ENCODE measurements at regions not wholly inside any gene's neighbourhood (a gene's known extent, or its start where the extent isn't known, plus 50 kb on each side); places are given as distances from the start of the nearest gene placed in this dataset.

- H3K9me3 ChIP-seq (ENCODE audit: insufficient read depth, low read length) = no peaks in the 10 kb centered on the region
These were observed 824.5 kb upstream of the DIAPH2 start for GRCh38 chrX:95860127-95860526.

GRCh38 chrX:95875661-95876060 lies 809.0 kb upstream of the DIAPH2 start:
- Histone ChIP-seq H3K4me3 (ENCODE audit: insufficient read length, low read depth) (no peak overlapping the region), H3K36me3 (ENCODE audit: insufficient read depth, insufficient read length, low read length) (no peaks in the 10 kb centered on the region), H3K9ac (ENCODE audit: insufficient read length, low read depth) (no peak overlapping the region), H3K9me3 (ENCODE audit: insufficient read depth, low read length) (no peaks in the 10 kb centered on the region), H3K4me1 (ENCODE audit: insufficient read depth, insufficient read length) (no peaks in the 10 kb centered on the region), H3K27me3 (ENCODE audit: insufficient read depth, insufficient read length) (no peaks in the 10 kb centered on the region)
- TF ChIP-seq YY1 (IDR thresholded peaks at IDR 0.05; ENCODE audit: insufficient read depth, insufficient read length) (no peak), ZNF274 (IDR thresholded peaks at IDR 0.05; ENCODE audit: low read depth, low read length) (no peak), SUZ12 (IDR thresholded peaks at IDR 0.05; ENCODE audit: extremely low read depth, insufficient read depth, insufficient read length) (no peak)
- DNase-seq (ENCODE audit: low read depth, low spot score) = no peak

More at GRCh38 chrX:95860127-95860526, 824.5 kb upstream of the DIAPH2 start:
- no peaks in the 10 kb centered on the region for H3K27me3 ChIP-seq (ENCODE audit: insufficient read depth, insufficient read length)
- H3K36me3 ChIP-seq (ENCODE audit: insufficient read depth, insufficient read length, low read length) = no peaks in the 10 kb centered on the region
- no peaks in the 10 kb centered on the region for H3K4me1 ChIP-seq (ENCODE audit: insufficient read depth, insufficient read length)
- H3K4me3 ChIP-seq (ENCODE audit: insufficient read length, low read depth) = no peak overlapping the region
- DNase-seq (ENCODE audit: low read depth, low spot score) = no peak
- TF ChIP-seq YY1 (IDR thresholded peaks at IDR 0.05; ENCODE audit: insufficient read depth, insufficient read length) (no peak), ZNF274 (IDR thresholded peaks at IDR 0.05; ENCODE audit: low read depth, low read length) (no peak)
- H3K9ac ChIP-seq (ENCODE audit: insufficient read length, low read depth) = no peak overlapping the region

- Histone ChIP-seq H3K27me3 (ENCODE audit: insufficient read depth, insufficient read length) (no peaks in the 10 kb centered on the region), H3K4me3 (ENCODE audit: insufficient read length, low read depth) (no peak overlapping the region), H3K36me3 (ENCODE audit: insufficient read depth, insufficient read length, low read length) (no peaks in the 10 kb centered on the region), H3K4me1 (ENCODE audit: insufficient read depth, insufficient read length) (no peaks in the 10 kb centered on the region), H3K9ac (ENCODE audit: insufficient read length, low read depth) (no peak overlapping the region), H3K9me3 (ENCODE audit: insufficient read depth, low read length) (no peaks in the 10 kb centered on the region)
- DNase-seq (ENCODE audit: low read depth, low spot score) = no peak
- TF ChIP-seq YY1 (IDR thresholded peaks at IDR 0.05; ENCODE audit: insufficient read depth, insufficient read length) (no peak), ZNF274 (IDR thresholded peaks at IDR 0.05; ENCODE audit: low read depth, low read length) (no peak), SUZ12 (IDR thresholded peaks at IDR 0.05; ENCODE audit: extremely low read depth, insufficient read depth, insufficient read length) (no peak)
These were observed 805.8 kb upstream of the DIAPH2 start for GRCh38 chrX:95878874-95879273.

- no peaks in the 10 kb centered on the region for H3K27me3 ChIP-seq (ENCODE audit: insufficient read depth, insufficient read length)
- H3K4me3 ChIP-seq (ENCODE audit: insufficient read length, low read depth) = no peak overlapping the region
- no peaks in the 10 kb centered on the region for H3K36me3 ChIP-seq (ENCODE audit: insufficient read depth, insufficient read length, low read length)
- DNase-seq (ENCODE audit: low read depth, low spot score) = no peak
- no peak overlapping the region for H3K9ac ChIP-seq (ENCODE audit: insufficient read length, low read depth)
- H3K4me1 ChIP-seq (ENCODE audit: insufficient read depth, insufficient read length) = no peaks in the 10 kb centered on the region
- H3K9me3 ChIP-seq (ENCODE audit: insufficient read depth, low read length) = no peaks in the 10 kb centered on the region
- no peak for TF ChIP-seq SUZ12 (IDR thresholded peaks at IDR 0.05; ENCODE audit: extremely low read depth, insufficient read depth, insufficient read length)
- no peak for TF ChIP-seq ZNF274 (IDR thresholded peaks at IDR 0.05; ENCODE audit: low read depth, low read length)
- no peak for TF ChIP-seq YY1 (IDR thresholded peaks at IDR 0.05; ENCODE audit: insufficient read depth, insufficient read length)
These were observed 800.5 kb upstream of the DIAPH2 start for GRCh38 chrX:95884186-95884585.

GRCh38 chrX:95885074-95885473 lies 799.6 kb upstream of the DIAPH2 start:
- DNase-seq (ENCODE audit: low read depth, low spot score) = no peak
- Histone ChIP-seq H3K27me3 (ENCODE audit: insufficient read depth, insufficient read length) (no peaks in the 10 kb centered on the region), H3K4me3 (ENCODE audit: insufficient read length, low read depth) (no peak overlapping the region), H3K9me3 (ENCODE audit: insufficient read depth, low read length) (no peaks in the 10 kb centered on the region), H3K9ac (ENCODE audit: insufficient read length, low read depth) (no peak overlapping the region), H3K4me1 (ENCODE audit: insufficient read depth, insufficient read length) (no peaks in the 10 kb centered on the region), H3K36me3 (ENCODE audit: insufficient read depth, insufficient read length, low read length) (no peaks in the 10 kb centered on the region)
- no peak for TF ChIP-seq YY1 (IDR thresholded peaks at IDR 0.05; ENCODE audit: insufficient read depth, insufficient read length)
- TF ChIP-seq SUZ12 (IDR thresholded peaks at IDR 0.05; ENCODE audit: extremely low read depth, insufficient read depth, insufficient read length) = no peak
- no peak for TF ChIP-seq ZNF274 (IDR thresholded peaks at IDR 0.05; ENCODE audit: low read depth, low read length)

GRCh38 chrX:95889279-95889678 lies 795.4 kb upstream of the DIAPH2 start:
- no peak for DNase-seq (ENCODE audit: low read depth, low spot score)
- H3K4me3 ChIP-seq (ENCODE audit: insufficient read length, low read depth) = no peak overlapping the region

GRCh38 chrX:95893636-95894035 lies 791.0 kb upstream of the DIAPH2 start:
- no peak overlapping the region for H3K9ac ChIP-seq (ENCODE audit: insufficient read length, low read depth)
- no peak overlapping the region for H3K4me3 ChIP-seq (ENCODE audit: insufficient read length, low read depth)

More at GRCh38 chrX:95889279-95889678, 795.4 kb upstream of the DIAPH2 start:
- H3K9ac ChIP-seq (ENCODE audit: insufficient read length, low read depth) = no peak overlapping the region
- H3K36me3 ChIP-seq (ENCODE audit: insufficient read depth, insufficient read length, low read length) = no peaks in the 10 kb centered on the region
- H3K4me1 ChIP-seq (ENCODE audit: insufficient read depth, insufficient read length) = no peaks in the 10 kb centered on the region
- no peak for TF ChIP-seq YY1 (IDR thresholded peaks at IDR 0.05; ENCODE audit: insufficient read depth, insufficient read length)
- TF ChIP-seq SUZ12 (IDR thresholded peaks at IDR 0.05; ENCODE audit: extremely low read depth, insufficient read depth, insufficient read length) = no peak
- no peak for TF ChIP-seq ZNF274 (IDR thresholded peaks at IDR 0.05; ENCODE audit: low read depth, low read length)
- no peaks in the 10 kb centered on the region for H3K9me3 ChIP-seq (ENCODE audit: insufficient read depth, low read length)
- H3K27me3 ChIP-seq (ENCODE audit: insufficient read depth, insufficient read length) = no peaks in the 10 kb centered on the region

More at GRCh38 chrX:95893636-95894035, 791.0 kb upstream of the DIAPH2 start:
- no peaks in the 10 kb centered on the region for H3K36me3 ChIP-seq (ENCODE audit: insufficient read depth, insufficient read length, low read length)
- H3K4me1 ChIP-seq (ENCODE audit: insufficient read depth, insufficient read length) = no peaks in the 10 kb centered on the region
- DNase-seq (ENCODE audit: low read depth, low spot score) = no peak
- H3K9me3 ChIP-seq (ENCODE audit: insufficient read depth, low read length) = no peaks in the 10 kb centered on the region
- TF ChIP-seq ZNF274 (IDR thresholded peaks at IDR 0.05; ENCODE audit: low read depth, low read length) (no peak), YY1 (IDR thresholded peaks at IDR 0.05; ENCODE audit: insufficient read depth, insufficient read length) (no peak), SUZ12 (IDR thresholded peaks at IDR 0.05; ENCODE audit: extremely low read depth, insufficient read depth, insufficient read length) (no peak)
- no peaks in the 10 kb centered on the region for H3K27me3 ChIP-seq (ENCODE audit: insufficient read depth, insufficient read length)

Data from NT2/D1 (cell line).